ENCODE measurements at regions not wholly inside any gene's neighbourhood (a gene's known extent, or its start where the extent isn't known, plus 50 kb on each side); places are given as distances from the start of the nearest gene placed in this dataset.

GRCh38 chr10:107450056-107450455 lies 285.6 kb upstream of the SORCS1 start:
- no peak overlapping the region for H3K4me2 ChIP-seq (ENCODE audit: low read length)
- no peaks in the 10 kb centered on the region for H3K79me2 ChIP-seq (ENCODE audit: low read length)
- no peaks in the 10 kb centered on the region for H4K20me1 ChIP-seq (ENCODE audit: low read length)
- ChIA-PET POLR2A (ENCODE audit: unreplicated experiment) (no interaction called here), CTCF (no interaction called here)
- no peak for TF ChIP-seq EZH2phosphoT487 (IDR thresholded peaks at IDR 0.05; ENCODE audit: borderline replicate concordance, low read length)
- TF ChIP-seq EZH2 (IDR thresholded peaks at IDR 0.05; ENCODE audit: low read length, unreplicated experiment) = no peak
- TF ChIP-seq CTCF (conservative IDR thresholded peaks at IDR 0.05; ENCODE audit: low read depth, low read length) = no peak
- no peaks in the 10 kb centered on the region for H3F3A ChIP-seq (ENCODE audit: low read length, unreplicated experiment)
- no peaks in the 10 kb centered on the region for H3K9me2 ChIP-seq (replicated peaks; ENCODE audit: low read length)
- no peak overlapping the region for H2AFZ ChIP-seq (ENCODE audit: low read length)
- H3K4me1 ChIP-seq (ENCODE audit: insufficient read depth, low read length) = no peaks in the 10 kb centered on the region
- ATAC-seq = no peak
- no peaks in the 10 kb centered on the region for H3K27me3 ChIP-seq (ENCODE audit: low read length)
- no TSS peak for BruUV-seq (replicated peaks)
- DNase-seq = no peak
- H3K9ac ChIP-seq (ENCODE audit: low read length) = no peak overlapping the region
- H3K4me3 ChIP-seq (ENCODE audit: low read length) = no peak overlapping the region
- H3K27ac ChIP-seq (ENCODE audit: low read length) = no peak overlapping the region
- intact Hi-C loops (cut with micrococcal nuclease) = no loop called here
- no peaks in the 10 kb centered on the region for H3K36me3 ChIP-seq (ENCODE audit: low read depth, low read length)
- no peaks in the 10 kb centered on the region for H3K9me3 ChIP-seq (ENCODE audit: low read length)

GRCh38 chr10:107444443-107444842 lies 279.9 kb upstream of the SORCS1 start:
- H3K27ac ChIP-seq (ENCODE audit: low read length) = no peak overlapping the region
- no peak for TF ChIP-seq CTCF (conservative IDR thresholded peaks at IDR 0.05; ENCODE audit: low read depth, low read length)
- no peaks in the 10 kb centered on the region for H4K20me1 ChIP-seq (ENCODE audit: low read length)
- no TSS peak for BruUV-seq (replicated peaks)
- CTCF ChIA-PET = no interaction called here
- ATAC-seq (no peak), DNase-seq (no peak)
- POLR2A ChIA-PET (ENCODE audit: unreplicated experiment) = no interaction called here
- no peaks in the 10 kb centered on the region for H3K9me3 ChIP-seq (ENCODE audit: low read length)
- no peaks in the 10 kb centered on the region for H3K79me2 ChIP-seq (ENCODE audit: low read length)
- no peaks in the 10 kb centered on the region for H3K27me3 ChIP-seq (ENCODE audit: low read length)
- H3K9me2 ChIP-seq (replicated peaks; ENCODE audit: low read length) = no peaks in the 10 kb centered on the region
- intact Hi-C loops (cut with micrococcal nuclease) = no loop called here
- H3F3A ChIP-seq (ENCODE audit: low read length, unreplicated experiment) = no peaks in the 10 kb centered on the region
- H3K36me3 ChIP-seq (ENCODE audit: low read depth, low read length) = no peaks in the 10 kb centered on the region
- no peak overlapping the region for H2AFZ ChIP-seq (ENCODE audit: low read length)
- no peak overlapping the region for H3K9ac ChIP-seq (ENCODE audit: low read length)
- no peak overlapping the region for H3K4me3 ChIP-seq (ENCODE audit: low read length)
- H3K4me1 ChIP-seq (ENCODE audit: insufficient read depth, low read length) = peaks cover 3% of the 10 kb centered on the region; the same call in 1 of the 2 replicates
- no peak overlapping the region for H3K4me2 ChIP-seq (ENCODE audit: low read length)

GRCh38 chr10:107443813-107444212 lies 279.3 kb upstream of the SORCS1 start:
- Histone ChIP-seq H4K20me1 (ENCODE audit: low read length) (no peaks in the 10 kb centered on the region), H3K4me3 (ENCODE audit: low read length) (no peak overlapping the region), H3K36me3 (ENCODE audit: low read depth, low read length) (no peaks in the 10 kb centered on the region), H3K27me3 (ENCODE audit: low read length) (no peaks in the 10 kb centered on the region), H3K4me2 (ENCODE audit: low read length) (no peak overlapping the region), H3K9me2 (replicated peaks; ENCODE audit: low read length) (no peaks in the 10 kb centered on the region), H3K27ac (ENCODE audit: low read length) (no peak overlapping the region), H3K9me3 (ENCODE audit: low read length) (no peaks in the 10 kb centered on the region), H2AFZ (ENCODE audit: low read length) (no peak overlapping the region), H3K79me2 (ENCODE audit: low read length) (no peaks in the 10 kb centered on the region), H3F3A (ENCODE audit: low read length, unreplicated experiment) (no peaks in the 10 kb centered on the region), H3K9ac (ENCODE audit: low read length) (no peak overlapping the region), H3K4me1 (ENCODE audit: insufficient read depth, low read length) (peaks cover 3% of the 10 kb centered on the region; the same call in 1 of the 2 replicates)
- no peak for TF ChIP-seq EZH2phosphoT487 (IDR thresholded peaks at IDR 0.05; ENCODE audit: borderline replicate concordance, low read length)
- no peak for TF ChIP-seq EZH2 (IDR thresholded peaks at IDR 0.05; ENCODE audit: low read length, unreplicated experiment)
- no peak for TF ChIP-seq CTCF (conservative IDR thresholded peaks at IDR 0.05; ENCODE audit: low read depth, low read length)
- intact Hi-C loops (cut with micrococcal nuclease) = no loop called here
- BruUV-seq (replicated peaks) = no TSS peak
- ATAC-seq (no peak), DNase-seq (no peak)
- ChIA-PET CTCF (no interaction called here), POLR2A (ENCODE audit: unreplicated experiment) (no interaction called here)
